GM19025 (cell line): ENCODE measurements at regions not wholly inside any gene's neighbourhood (a gene's known extent, or its start where the extent isn't known, plus 50 kb on each side); places are given as distances from the start of the nearest gene placed in this dataset.
"Not testable (repeated sequence)": the region's sequence is repeated elsewhere in the genome, so short reads cannot be mapped to it uniquely, and the experiment has no call there.

Source experiments
- ATAC-seq: cut with Tn5 transposase; IDR thresholded peaks from one replicate; pipeline ENCODE4 v1.9.1; 2021; ENCODE audit warnings: mild to moderate bottlenecking, low read depth, moderate library complexity; ENCODE audit not compliant: unreplicated experiment

DNA sequence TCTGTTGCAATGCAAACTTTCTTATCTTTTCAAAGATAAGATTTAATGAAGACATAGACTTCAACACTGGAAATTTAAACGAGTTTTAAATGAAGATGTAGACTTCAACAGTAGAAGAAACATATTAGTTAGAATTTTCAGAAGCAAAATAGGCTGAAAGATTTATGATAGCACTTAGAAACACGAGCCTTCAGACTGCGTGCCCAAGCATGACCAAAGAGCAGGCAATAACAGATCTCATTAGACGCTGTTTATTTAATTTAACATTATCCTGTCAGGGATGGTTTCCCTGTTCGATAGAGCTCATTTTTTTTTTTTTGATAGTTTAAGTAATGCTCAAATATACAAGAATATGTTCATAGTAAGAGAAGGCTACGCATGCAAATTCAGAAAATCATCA is 604.7 kb upstream of the SOX9 start:
- no peak for ATAC-seq

DNA sequence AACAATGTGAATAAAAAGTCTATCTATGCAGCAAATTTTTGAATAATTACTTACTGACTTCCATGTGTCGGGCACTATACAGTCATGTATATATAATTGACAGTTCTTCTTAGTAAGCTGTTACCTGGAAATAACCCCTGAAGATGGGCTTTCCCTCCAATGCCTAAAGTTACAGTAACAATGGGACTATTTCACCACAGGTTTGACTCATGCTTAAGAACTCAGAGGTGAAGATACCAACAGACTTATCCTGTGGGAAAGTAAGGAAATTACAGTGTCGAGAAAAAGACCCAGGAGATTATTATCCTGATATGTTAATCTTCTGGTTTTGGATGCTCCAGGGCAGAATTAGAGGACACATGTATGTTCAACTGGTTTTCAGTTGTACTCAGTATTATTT is 601.5 kb upstream of the SOX9 start:
- no peak for ATAC-seq

DNA sequence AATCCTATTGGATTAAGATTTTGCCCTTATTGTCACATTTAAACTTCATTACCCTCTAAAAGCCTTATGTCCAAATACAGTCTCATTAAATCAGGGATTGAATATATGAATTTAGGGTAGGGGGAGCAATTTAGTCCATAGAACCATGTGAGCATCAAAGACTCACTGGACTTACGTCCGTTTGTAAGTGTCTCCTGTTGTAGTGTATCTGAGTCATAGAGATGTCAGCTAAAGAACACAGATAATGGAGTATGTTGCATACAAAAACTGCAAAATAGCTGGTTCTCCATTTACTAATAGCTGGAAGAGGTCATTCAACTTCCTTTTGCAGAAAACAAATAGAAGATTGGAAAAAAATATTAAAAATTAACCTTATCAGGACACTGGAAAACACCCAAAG is 599.1 kb upstream of the SOX9 start:
- no peak for ATAC-seq

DNA sequence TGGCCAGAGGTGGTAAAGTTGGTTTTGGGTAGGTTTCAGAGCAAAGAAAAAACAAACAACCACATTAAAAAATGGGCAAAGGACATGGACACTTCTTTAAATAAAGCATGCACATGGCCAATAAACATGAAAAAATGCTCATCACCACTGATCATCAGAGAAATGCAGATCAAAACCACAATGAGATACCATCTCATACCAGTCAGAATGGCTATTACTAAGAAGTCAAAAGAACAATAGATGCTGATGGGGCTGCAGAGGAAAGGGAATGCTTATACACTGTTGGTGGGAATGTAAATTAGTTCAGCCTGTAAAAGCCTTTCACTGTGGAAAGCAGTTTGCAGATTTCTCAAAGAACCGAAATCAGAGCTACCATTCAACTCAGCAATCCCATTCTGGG is 598.4 kb upstream of the SOX9 start:
- ATAC-seq: no peak

DNA sequence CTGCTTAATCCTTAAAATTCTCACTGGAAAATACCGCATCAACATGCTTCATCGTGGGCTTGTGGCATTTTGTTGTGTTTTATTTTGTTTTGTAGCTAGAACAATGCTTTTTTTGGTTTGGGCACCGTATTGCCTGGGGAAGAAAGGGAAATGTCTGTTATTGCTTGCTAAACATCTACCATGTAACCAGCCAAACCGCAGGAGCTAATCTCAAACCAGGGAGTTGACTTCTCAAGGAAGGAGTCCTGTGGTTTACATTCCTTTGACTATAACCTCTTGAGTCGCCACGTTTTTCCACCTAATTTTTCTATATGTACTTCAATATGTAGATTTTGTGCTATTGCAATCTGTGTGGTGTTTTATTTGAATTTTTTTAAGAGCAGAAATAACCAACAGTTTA is 593.5 kb upstream of the SOX9 start:
- no peak for ATAC-seq

DNA sequence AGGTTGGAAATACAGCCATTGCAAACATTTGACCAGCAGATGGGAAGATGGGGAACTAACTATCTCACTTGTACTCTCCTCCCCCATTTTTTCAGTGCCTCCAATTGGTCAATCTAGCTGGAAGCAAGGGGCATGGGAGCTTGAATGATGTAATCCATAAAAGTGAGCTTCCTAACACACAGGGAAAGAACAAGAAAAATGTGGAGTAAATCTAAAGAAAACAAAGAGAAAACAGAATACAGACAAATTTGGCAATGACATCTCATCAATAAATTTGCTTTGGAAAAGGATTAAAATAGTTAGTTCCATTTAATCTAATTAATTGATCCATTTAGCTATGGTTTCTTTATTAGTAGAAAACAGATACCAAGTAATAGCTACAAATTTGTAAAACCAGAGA is 592.6 kb upstream of the SOX9 start:
- ATAC-seq: no peak

DNA sequence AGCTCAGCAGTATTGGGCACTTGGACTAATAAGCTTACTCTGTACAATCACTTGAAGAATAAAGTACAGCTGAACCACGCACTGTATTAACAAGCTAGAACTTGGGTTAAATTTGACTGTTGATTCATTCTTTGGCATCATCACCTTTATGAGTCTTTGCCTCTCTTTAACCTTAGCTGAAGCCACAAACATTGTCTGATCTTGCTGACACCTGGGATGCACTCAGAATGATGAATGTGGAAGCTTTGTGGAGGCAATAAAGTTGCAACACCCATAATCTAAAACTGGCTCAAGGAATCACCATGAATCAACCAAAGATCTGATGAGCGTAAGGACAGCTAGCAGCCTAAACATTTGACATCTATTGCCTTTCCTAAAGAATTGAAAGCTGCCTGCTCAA is 590.6 kb upstream of the SOX9 start:
- no peak for ATAC-seq

DNA sequence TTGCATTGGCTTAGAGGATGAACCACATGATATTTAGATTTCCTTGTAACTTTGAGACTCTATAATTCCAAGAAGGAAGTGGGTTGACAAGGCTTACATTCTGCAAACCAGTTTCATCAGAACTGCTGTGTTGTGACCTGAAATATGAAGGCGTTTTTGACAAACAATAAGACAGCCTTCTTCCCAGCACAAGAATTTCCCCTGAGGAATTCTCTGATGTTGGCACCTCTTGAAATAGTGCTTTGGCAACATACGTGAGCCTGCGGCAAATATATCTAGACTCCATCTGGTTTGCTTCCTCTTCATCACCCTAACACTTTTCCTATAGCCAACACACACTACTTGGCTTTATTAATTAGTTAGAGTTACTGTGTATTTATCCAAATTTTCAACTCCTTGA is 585.5 kb upstream of the SOX9 start:
- ATAC-seq: no peak

DNA sequence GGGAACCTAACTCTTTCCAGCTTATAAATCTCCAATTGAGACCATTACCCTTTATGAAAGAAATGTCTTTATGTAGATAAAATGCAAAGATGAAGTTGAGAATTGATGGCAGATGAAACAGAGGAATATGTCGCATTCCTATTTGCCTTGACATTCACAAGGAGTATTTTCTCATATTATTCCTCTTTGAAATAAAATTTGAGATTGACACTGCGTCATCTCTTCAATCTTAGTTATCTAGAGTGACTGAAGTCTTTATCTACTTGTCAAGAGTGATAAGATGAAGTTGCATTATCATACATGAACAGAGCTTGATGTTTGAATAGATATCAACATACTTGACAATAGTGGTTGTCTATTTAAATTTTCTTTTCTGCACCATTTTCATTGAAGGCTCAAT is 574.4 kb upstream of the SOX9 start:
- ATAC-seq: no peak

DNA sequence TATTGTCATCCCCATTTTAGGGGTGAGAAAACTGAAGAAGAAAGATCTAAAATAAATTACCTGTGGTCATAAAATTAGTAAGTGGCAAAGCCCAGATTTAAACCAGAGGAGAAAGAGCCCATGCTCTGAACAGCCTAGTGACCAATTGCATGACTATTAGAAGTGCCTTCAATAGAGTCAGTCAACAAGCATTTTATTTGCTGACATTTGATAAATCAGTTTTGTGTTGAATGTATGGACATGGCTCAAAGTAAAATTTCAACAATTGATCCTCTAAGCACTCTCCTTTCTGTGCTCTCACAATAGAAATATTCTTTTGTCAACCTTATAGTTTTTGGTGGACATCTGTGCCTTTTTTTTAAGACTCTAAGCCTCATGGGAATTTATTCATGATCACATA is 572.9 kb upstream of the SOX9 start:
- ATAC-seq: no peak

DNA sequence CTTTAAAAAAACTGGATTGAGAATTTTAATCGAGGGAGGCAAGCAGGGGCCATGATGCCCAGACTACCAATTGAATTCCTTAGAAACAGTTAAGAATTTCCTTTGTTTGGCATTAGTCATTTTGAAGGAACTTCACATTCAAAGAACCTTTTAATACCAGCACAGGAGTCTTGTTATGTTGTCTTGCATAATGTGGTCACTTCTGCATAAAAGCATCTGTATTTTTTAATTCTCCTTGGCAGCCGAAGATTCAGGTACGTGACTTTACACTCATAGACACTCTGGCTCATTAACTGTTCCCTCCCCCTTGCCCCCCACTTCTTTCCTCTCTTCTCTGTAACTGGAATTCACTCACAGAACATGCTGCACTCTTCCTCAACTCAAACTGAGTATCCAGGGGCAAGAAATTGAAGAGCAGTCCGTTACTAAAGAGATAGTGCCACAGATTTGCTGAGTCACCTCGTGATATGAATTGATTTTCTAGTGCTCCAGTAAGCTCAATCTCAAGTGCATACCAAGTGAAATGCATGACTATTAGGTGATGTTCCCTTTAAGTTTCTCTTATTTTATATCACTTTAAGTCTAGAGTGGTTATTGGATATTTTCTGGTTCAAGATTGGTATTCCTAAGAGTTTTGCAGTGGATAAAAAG is 572.2 kb upstream of the SOX9 start:
- no peak for ATAC-seq

DNA sequence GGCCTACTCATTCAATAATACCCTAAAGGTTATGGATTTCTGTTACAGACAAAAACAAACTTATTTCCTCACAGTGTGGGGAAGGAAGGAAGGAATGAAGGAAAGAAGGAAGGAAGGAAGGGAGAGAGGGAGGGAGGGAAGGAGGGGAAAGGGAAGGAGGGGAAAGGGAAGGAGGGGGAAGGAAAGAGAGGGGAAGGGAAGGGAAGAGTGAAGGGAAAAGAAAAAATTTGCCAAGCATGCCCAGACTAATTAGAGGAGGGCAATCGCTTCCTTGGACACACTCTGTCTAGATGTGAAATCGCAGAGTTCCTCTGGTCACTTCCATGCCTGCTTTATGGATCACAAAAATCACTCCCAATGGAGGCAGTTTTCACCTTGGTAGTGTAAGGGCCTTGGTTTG is 570.1 kb upstream of the SOX9 start:
- ATAC-seq: no peak

DNA sequence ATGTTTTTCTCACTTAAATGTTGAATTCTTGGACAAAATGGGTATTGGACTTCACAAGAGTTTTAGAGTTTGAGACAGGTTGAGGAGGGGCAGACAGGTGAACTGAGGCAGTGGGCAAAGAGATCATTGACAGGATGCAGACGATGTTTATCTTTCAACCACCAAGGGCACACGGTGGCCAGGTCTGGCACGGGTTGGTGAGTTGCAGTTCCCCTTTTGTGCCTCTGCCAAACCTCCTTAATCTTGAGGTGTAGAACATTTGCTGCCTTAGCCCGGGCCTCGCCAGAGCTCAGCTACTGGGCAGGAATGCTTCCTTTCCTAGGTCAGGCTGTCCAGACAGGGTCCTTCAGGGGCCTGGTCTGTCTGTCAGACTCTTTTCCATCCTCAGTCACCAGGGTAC is 567.4 kb upstream of the SOX9 start:
- no peak for ATAC-seq

DNA sequence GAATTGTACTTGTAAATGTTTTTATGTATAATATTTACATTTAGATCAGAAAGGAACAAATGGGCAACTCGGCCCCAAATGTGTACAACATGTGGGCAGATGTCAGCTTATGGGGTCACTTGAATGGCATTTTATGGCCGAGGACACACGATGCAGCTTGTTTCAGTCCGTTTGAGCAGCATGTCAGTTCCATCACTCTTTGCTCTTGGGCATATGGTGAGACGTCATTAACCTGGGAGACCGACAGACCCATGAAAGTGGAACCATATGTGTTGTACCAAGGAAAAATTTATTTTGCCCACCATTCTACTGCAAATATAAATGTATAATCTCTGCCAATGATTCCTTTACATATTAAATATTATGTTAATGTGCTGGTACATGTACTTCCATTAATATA is 561.9 kb upstream of the SOX9 start:
- ATAC-seq: no peak

DNA sequence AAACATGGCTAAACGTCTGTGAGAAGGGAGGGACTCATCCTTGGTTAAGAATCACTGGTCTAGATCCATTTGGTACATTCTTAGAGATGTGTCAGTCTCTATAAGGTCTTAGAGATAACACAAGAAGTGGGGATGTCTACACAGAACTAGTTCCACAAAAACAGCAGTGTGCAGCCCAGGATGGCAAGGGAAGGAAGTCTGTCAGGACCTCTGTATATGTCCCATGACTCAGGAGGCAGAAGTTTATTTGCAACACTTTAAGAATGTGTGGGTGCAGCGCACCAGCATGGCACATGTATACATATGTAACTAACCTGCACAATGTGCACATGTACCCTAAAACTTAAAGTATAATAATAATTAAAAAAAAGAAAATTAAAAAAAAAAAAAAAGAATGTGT is 548.5 kb upstream of the SOX9 start:
- no peak for ATAC-seq

DNA sequence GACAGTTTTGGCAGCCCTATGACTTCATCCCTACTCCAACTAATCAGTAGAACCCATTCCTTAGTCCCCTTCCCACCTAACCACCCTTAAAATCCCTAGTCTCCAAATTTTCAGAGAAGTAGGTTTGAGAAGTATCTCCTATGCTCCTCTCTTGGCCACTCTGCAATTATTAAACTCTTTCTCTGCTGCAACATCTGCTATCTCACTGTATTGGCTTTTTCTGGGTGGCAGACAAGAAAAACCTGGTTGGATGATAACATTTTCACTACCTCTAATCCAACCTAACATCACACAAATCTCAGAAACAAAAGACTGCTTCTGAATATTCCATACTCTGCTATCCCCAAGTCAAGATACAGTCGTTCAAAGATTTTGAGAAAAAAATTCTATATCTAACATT is 542.4 kb upstream of the SOX9 start:
- ATAC-seq: no peak

DNA sequence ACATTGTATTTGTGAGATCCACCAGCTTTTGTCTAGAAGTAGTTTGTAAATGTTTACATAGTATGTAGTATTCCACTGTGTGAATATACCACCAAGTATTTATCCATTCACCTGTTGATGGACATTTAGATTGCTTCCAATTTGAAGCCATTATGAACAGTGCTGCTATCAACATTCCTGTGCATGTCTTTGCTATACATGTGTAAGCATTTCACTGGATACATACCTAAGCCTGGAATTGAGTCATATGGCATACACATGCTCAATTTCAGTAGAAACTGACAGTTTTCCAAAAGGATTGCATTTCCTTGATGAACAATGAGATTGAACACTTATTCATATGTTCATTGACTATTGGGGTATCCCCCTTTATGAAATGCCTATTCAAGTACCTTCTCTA is 540.6 kb upstream of the SOX9 start:
- no peak for ATAC-seq

DNA sequence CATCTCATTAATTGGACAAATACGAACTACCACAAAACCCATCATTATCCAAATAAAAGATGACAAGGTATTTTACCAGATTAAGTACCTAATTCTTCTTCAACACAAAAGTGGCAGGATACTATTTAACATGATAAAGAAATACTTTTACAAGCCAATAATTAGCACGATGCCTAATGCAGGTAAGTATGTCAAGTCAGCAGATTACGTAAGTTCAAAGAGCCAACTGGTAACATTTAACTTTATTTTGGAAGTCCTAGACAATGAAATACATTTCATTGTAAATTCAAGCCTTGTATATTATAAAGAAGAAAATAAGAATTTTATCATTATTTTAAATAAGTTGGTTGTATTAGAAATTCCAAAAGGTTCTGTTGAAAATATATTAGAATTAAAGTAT is 535.3 kb upstream of the SOX9 start:
- no peak for ATAC-seq

DNA sequence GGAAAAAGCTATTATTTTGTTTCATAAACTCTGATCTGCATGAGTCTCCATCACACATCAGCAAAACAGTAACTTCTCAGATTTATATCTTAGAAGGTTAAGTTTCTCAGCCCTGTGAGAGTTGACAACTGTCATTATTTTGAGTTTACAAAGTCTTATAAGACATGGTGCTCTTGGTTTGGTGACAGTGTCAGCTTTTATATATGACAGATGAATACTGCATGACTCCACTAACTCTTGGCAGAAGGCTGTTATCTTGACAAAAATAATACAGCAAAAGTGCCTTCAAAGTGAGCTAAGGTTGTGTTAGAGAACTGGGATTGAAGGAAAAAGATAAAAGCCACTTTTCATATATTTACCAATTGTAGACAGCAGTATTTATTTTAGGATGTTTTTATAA is 528.4 kb upstream of the SOX9 start:
- no peak for ATAC-seq

DNA sequence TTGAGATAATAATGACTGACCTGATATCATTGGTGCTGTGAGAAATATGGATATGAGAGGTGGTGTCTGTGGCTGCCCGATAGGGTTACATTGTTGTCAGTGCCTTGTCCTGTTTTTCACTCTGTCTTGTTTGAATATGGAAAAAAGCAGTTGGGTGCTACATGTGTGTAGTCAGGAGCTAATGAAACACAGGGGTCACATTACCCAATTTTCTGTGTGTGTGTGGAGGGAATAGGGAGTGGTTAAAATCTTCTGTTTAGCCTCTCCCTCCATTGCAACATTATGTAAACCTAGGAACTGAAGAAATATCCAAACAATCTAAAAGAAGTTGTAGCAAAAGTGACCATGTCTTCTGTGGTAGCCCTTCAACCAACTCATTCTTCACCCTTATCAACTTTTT is 527.7 kb upstream of the SOX9 start:
- no peak for ATAC-seq

DNA sequence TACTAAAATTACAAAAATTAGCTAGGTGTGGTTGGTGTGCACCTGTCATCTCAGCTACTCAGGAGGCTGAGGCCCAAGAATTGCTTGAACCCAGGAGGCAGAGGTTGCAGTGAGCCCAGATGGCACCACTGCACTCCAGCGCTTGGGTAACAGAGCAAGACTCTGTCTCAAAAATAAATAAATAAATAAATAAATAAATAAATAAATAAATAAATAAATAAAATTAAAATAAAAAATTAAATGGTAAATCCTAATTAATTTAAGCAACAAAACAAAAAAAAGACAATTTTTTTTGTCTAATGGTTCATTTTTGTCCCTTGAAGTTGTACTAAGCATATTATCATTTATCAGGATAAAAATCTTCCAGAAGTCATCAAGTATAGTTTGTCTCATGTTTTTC is 521.2 kb upstream of the SOX9 start:
- ATAC-seq: not testable (repeated sequence)

DNA sequence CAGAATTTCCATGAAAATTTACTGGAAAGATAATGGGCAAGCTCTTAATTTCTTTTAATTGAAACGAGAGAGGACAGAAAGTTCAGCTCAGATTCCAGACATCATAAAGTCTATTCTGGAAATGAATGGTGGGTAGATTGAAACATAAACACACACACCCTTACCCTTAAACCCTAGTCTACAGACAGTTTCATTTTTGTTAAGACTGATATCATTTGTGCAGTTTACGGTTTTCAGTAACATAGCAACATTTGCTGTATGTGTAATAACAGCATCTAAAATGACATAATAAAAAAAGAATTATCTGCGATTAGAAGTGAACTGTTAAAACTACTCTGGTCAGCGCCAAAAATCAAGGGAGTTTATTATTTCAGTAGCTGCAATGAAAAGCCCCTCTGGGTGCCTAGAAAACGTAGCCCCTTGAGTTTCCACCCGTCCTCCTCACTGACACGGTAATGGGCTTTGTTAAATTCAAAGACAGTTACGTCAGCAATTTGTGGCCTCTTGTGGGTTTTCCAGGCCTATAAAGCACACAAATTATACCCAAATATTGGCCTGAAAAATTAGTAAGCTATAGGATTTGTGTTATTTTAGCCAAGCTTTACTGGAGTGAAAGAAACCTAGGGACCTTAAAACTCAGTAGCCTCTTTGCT is 520.6 kb upstream of the SOX9 start:
- no peak for ATAC-seq
